Transverse colon (tissue), 4 donors: ENCODE measurements at regions not wholly inside any gene's neighbourhood (a gene's known extent, or its start where the extent isn't known, plus 50 kb on each side); places are given as distances from the start of the nearest gene placed in this dataset.

Source experiments
- DNase-seq: peaks from one replicate; pipeline ENCODE4 v3.0.0-alpha.2; 2019
- H3K27ac ChIP-seq, 4 donors: fragments of 200-600 bp; sonication (generic); 2 replicates each; pipeline ENCODE4 v1.5.1; 2016 to 2018; ENCODE audit warnings: inconsistent platforms in 4 of 4
- H3K27me3 ChIP-seq: fragments of 200-600 bp; sonication (generic); 2 replicates; pipeline ENCODE4 v1.5.1; 2017; ENCODE audit warnings: inconsistent platforms
- H3K36me3 ChIP-seq, 4 donors: fragments of 200-600 bp; sonication (generic); 2 replicates each; pipeline ENCODE4 v1.5.1; 2017 to 2019; ENCODE audit warnings: inconsistent platforms in 4 of 4
- H3K4me1 ChIP-seq, 4 donors: fragments of 200-600 bp; sonication (generic); 2 replicates each; pipeline ENCODE4 v1.5.1; 2017 to 2020; ENCODE audit warnings: inconsistent platforms in 4 of 4
- H3K4me3 ChIP-seq, 4 donors: fragments of 200-600 bp; sonication (generic); 1 replicate in 1 of 4; 2 replicates in 3 of 4; pipeline versions ENCODE4 v1.5.1 to v1.6.1; 2017 to 2019; ENCODE audit warnings: inconsistent platforms in 4 of 4
- H3K9me3 ChIP-seq, 2 donors: fragments of 200-600 bp; sonication (generic); 2 replicates each; pipeline ENCODE4 v1.5.1; 2017 to 2019; ENCODE audit warnings: inconsistent platforms in 2 of 2
- CTCF ChIP-seq, 5 experiments: fragments of 200-600 bp in 3 of 5; fragments of 450-650 bp in 2 of 5; sonication (generic) in 3 of 5; IDR thresholded peaks; 1 replicate in 2 of 5; 2 replicates in 3 of 5; pipeline ENCODE4 v1.5.1; 2016 to 2017; ENCODE audit warnings: antibody characterized with exemption in 5 of 5, inconsistent platforms in 3 of 5, mild to moderate bottlenecking in 2 of 5, moderate library complexity in 1 of 5
- EP300 ChIP-seq: sonication (generic); formaldehyde crosslinking; IDR thresholded peaks from one replicate; pipeline ENCODE4 v1.6.1; 2017; ENCODE audit warnings: antibody characterized with exemption, low read depth
- POLR2A ChIP-seq: fragments of 450-650 bp; IDR thresholded peaks from one replicate; pipeline ENCODE4 v1.6.1; 2016; ENCODE audit warnings: antibody characterized with exemption, mild to moderate bottlenecking, moderate library complexity
- POLR2AphosphoS5 ChIP-seq, 3 donors: sonication (generic); formaldehyde crosslinking; IDR thresholded peaks; one replicate each; pipeline ENCODE4 v1.6.1; 2016; ENCODE audit warnings: antibody characterized with exemption in 3 of 3
- WGBS, 2 donors: methylation state at CpG; one replicate each; pipeline ENCODE4 v1.1.5; 2018; ENCODE audit warnings: low coverage in 1 of 2; 5-methylcytosine and 5-hydroxymethylcytosine counted together
- in situ Hi-C, 4 donors: fragments of 200-750 bp; cut with MboI; loops; one replicate each; pipeline versions ENCODE4 v1.15.0 to v1.15.1; 2017; ENCODE audit warnings: low sequenced_read_pairs in 3 of 4, low pct_ligation_motif_present in 1 of 4, low pct_unique_long_range_greater_than_20kb in 1 of 4
- intact Hi-C: fragments of 100-400 bp; cut with DNase I; formaldehyde crosslinking; loops from one replicate; pipeline ENCODE4 v1.15.1; 2023; ENCODE audit warnings: low total_unique reads

DNA sequence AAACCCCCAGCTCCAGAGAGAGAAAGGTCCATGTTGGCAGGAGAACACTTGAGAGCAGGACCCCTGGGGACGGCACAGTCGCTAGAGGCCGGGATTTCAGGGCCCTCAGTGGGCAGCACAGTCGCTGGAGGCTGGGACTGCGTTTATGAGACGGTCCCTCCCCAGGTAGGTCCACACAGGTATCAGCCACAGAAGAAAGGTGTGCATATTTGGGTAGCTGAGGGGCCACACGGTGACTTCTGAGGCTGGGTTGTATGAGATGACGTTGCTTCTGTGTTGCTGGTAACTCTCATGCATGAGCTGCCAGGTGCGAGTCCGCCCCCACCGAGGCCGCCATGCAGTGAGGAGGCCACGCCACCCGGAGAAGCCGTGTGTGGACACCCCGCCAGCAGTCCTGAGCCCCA lies 56.9 kb upstream of the PPP2R2D start:
- in situ Hi-C loops, result no loop called here
- no peaks in the 10 kb centered on the region for H3K9me3 ChIP-seq
- DNase-seq, result no peak
- no peaks in the 10 kb centered on the region for H3K36me3 ChIP-seq
- H3K27ac ChIP-seq, result no peak overlapping the region
- no peaks in the 10 kb centered on the region for H3K27me3 ChIP-seq
- no peaks in the 10 kb centered on the region for H3K4me1 ChIP-seq
- WGBS, 2 donors, result 89 to 100% methylated on average over 1 to 16 of the region's 16 CpGs
- no peak for TF ChIP-seq POLR2A
- no peak for TF ChIP-seq EP300
- no peak for TF ChIP-seq POLR2AphosphoS5 (IDR thresholded peaks at IDR 0.05)
- TF ChIP-seq CTCF (IDR thresholded peaks at IDR 0.05), result no peak
- no peak overlapping the region for H3K4me3 ChIP-seq
- intact Hi-C loops, result no loop called here

GRCh38 chr10:131844529-131845084 lies 56.2 kb upstream of the PPP2R2D start:
- H3K4me1 ChIP-seq, result no peaks in the 10 kb centered on the region
- H3K9me3 ChIP-seq, result no peaks in the 10 kb centered on the region
- TF ChIP-seq CTCF (IDR thresholded peaks at IDR 0.05), result no peak
- TF ChIP-seq POLR2A, result no peak
- no peak for TF ChIP-seq EP300
- no peak for TF ChIP-seq POLR2AphosphoS5 (IDR thresholded peaks at IDR 0.05)
- WGBS, 2 donors, result 87% methylated on average over 22 of the region's 22 CpGs; no CpG with 5 or more reads in 1 of the 2 donors
- intact Hi-C loops, result no loop called here
- no peaks in the 10 kb centered on the region for H3K27me3 ChIP-seq
- DNase-seq, result no peak
- in situ Hi-C loops, result no loop called here
- no peak overlapping the region for H3K4me3 ChIP-seq
- H3K36me3 ChIP-seq, result no peaks in the 10 kb centered on the region
- no peak overlapping the region for H3K27ac ChIP-seq

DNA sequence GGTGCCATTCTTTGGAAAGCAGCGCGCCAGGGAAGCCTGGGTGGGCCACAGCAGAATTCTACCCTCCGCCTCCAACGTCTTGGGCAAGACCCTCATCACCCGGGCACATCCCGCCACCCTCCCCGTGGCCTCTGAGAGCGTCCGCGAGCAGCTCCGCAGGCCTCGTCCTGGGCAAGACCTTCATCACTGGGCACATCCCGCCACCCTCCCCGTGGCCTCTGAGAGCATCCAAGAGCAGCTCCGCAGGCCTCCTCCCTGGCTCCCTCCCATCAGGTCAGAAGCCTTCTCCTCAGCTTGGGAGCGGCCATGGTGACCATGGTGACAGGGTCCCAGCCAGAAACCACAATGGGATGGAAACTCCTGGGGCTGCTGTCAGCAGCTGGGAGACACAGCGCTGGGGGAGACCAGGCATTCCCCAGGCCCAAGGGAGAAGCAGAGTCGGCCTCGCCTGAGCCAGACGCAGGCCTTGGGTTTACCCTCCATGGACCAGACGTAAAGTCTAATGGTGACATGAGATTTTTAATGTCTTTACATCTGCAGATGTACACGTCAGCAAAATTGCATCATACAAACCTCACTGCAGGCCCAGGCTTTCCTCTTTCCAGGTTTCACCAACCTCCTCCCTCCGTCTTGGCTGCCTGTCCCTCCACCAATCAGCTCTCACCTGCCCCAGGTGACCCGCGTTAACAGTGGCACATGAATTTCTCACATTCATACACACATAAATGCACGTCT lies 55.1 kb upstream of the PPP2R2D start:
- H3K4me1 ChIP-seq, result no peaks in the 10 kb centered on the region
- no peaks in the 10 kb centered on the region for H3K27me3 ChIP-seq
- intact Hi-C loops, result no loop called here
- no peaks in the 10 kb centered on the region for H3K9me3 ChIP-seq
- in situ Hi-C loops, result no loop called here
- 76 to 84% methylated on average over 7 to 26 of the region's 26 CpGs for WGBS, 2 donors
- no peak overlapping the region for H3K27ac ChIP-seq
- no peaks in the 10 kb centered on the region for H3K36me3 ChIP-seq
- no peak for DNase-seq
- no peak overlapping the region for H3K4me3 ChIP-seq
- TF ChIP-seq CTCF (IDR thresholded peaks at IDR 0.05), result no peak
- no peak for TF ChIP-seq EP300
- no peak for TF ChIP-seq POLR2AphosphoS5 (IDR thresholded peaks at IDR 0.05)
- no peak for TF ChIP-seq POLR2A

- 45 to 57% methylated on average over 5 to 26 of the region's 26 CpGs for WGBS, 2 donors
- H3K4me3 ChIP-seq, result no peak overlapping the region
- DNase-seq, result no peak
- TF ChIP-seq POLR2AphosphoS5 (IDR thresholded peaks at IDR 0.05), result no peak
- TF ChIP-seq CTCF (IDR thresholded peaks at IDR 0.05), result no peak
- TF ChIP-seq POLR2A, result no peak
- TF ChIP-seq EP300, result no peak
- in situ Hi-C loops (no loop called here), intact Hi-C loops (no loop called here)
- no peak overlapping the region for H3K27ac ChIP-seq
- H3K9me3 ChIP-seq, result no peaks in the 10 kb centered on the region
- no peaks in the 10 kb centered on the region for H3K36me3 ChIP-seq
- no peaks in the 10 kb centered on the region for H3K27me3 ChIP-seq
- H3K4me1 ChIP-seq, result no peaks in the 10 kb centered on the region
Measured at GRCh38 chr10:131846240-131847101, 54.3 kb upstream of the PPP2R2D start.
